ENCODE measurements at regions not wholly inside any gene's neighbourhood (a gene's known extent, or its start where the extent isn't known, plus 50 kb on each side); places are given as distances from the start of the nearest gene placed in this dataset.
A peak's percentile ranks its signal among the peaks of the same experiment; 100 is the strongest.

- TF ChIP-seq CTCF (CRISPR knock-in tag; IDR thresholded peaks at IDR 0.05) = no peak
- no peak for TF ChIP-seq POLR2A (IDR thresholded peaks at IDR 0.05; ENCODE audit: insufficient read depth in 1 of 2, low read depth in 2 of 2, low read length in 2 of 2)
- TF ChIP-seq ZBTB1 (CRISPR knock-in tag; IDR thresholded peaks at IDR 0.05; ENCODE audit: borderline replicate concordance) = no peak
- TF ChIP-seq SNAI1 (CRISPR knock-in tag; IDR thresholded peaks at IDR 0.05; ENCODE audit: borderline replicate concordance) = no peak
- no peak for TF ChIP-seq HIVEP1 (CRISPR knock-in tag; IDR thresholded peaks at IDR 0.05)
- no peak for TF ChIP-seq FOXJ3 (CRISPR knock-in tag; IDR thresholded peaks at IDR 0.05; ENCODE audit: borderline replicate concordance)
- no peak for TF ChIP-seq ZNF3 (CRISPR knock-in tag; IDR thresholded peaks at IDR 0.05)
- 0 out of 2 replicates have a peak, but pooled peaks have one; percentile 31 for TF ChIP-seq EZH2 (conservative IDR thresholded peaks at IDR 0.05; ENCODE audit: low read depth, low read length)
- TF ChIP-seq ATF2 (CRISPR knock-in tag; IDR thresholded peaks at IDR 0.05) = no peak
- no peak for TF ChIP-seq NFE2L2 (IDR thresholded peaks at IDR 0.05; ENCODE audit: low read length)
- TF ChIP-seq ARID3A (IDR thresholded peaks at IDR 0.05; ENCODE audit: low read depth, low read length) = no peak
- no peak for TF ChIP-seq HNRNPUL1 (IDR thresholded peaks at IDR 0.05; ENCODE audit: low read depth, low read length)
- no peak for TF ChIP-seq ZNF143 (CRISPR knock-in tag; IDR thresholded peaks at IDR 0.05)
Measured at GRCh38 chr13:110799246-110800236, 86.0 kb downstream of the ING1 start.

Data from HepG2 (cell line).